Type B pancreatic cell (in vitro differentiated cells): ENCODE measurements at regions not wholly inside any gene's neighbourhood (a gene's known extent, or its start where the extent isn't known, plus 50 kb on each side); places are given as distances from the start of the nearest gene placed in this dataset.
"Not testable (repeated sequence)": the region's sequence is repeated elsewhere in the genome, so short reads cannot be mapped to it uniquely, and the experiment has no call there.

Experiments used
- DNase-seq: peaks from one replicate; pipeline ENCODE4 v3.0.0; 2021; ENCODE audit warnings: mixed read lengths; ENCODE audit not compliant: unreplicated experiment; ENCODE audit errors: extremely low spot score
- H3K27ac Mint-ChIP-seq: 2 replicates; pipeline ENCODE4 v1.8.0; 2021; ENCODE audit warnings: mild to moderate bottlenecking, mixed read lengths
- H3K27me3 Mint-ChIP-seq: 2 replicates; pipeline ENCODE4 v1.8.0; 2021; ENCODE audit warnings: mixed read lengths
- H3K36me3 Mint-ChIP-seq: 2 replicates; pipeline ENCODE4 v1.8.0; 2021; ENCODE audit warnings: mixed read lengths
- H3K4me1 Mint-ChIP-seq: one replicate; pipeline ENCODE4 v1.8.0; 2021; ENCODE audit warnings: mixed read lengths; ENCODE audit not compliant: unreplicated experiment
- H3K4me3 Mint-ChIP-seq: 2 replicates; pipeline ENCODE4 v1.8.0; 2021; ENCODE audit warnings: mild to moderate bottlenecking, mixed read lengths
- H3K9me3 Mint-ChIP-seq: 2 replicates; pipeline ENCODE4 v1.8.0; 2021; ENCODE audit warnings: mixed read lengths
- CTCF ChIP-seq: fragments of 200-600 bp; sonication (generic); conservative IDR thresholded peaks from 2 replicates; pipeline ENCODE4 v1.5.0; 2021; ENCODE audit warnings: antibody characterized with exemption, mild to moderate bottlenecking

- Mint-ChIP-seq H3K4me3 (no peak overlapping the region), H3K27ac (no peak overlapping the region), H3K36me3 (peaks cover 3% of the 10 kb centered on the region), H3K4me1 (no peaks in the 10 kb centered on the region), H3K27me3 (peaks cover 10% of the 10 kb centered on the region), H3K9me3 (no peaks in the 10 kb centered on the region)
- no peak for DNase-seq
- TF ChIP-seq CTCF = no peak
Measured at GRCh38 chr12:18888047-18888446, 150.1 kb downstream of the CAPZA3 start.

- not testable (repeated sequence) for H3K4me1 Mint-ChIP-seq, DNase-seq, H3K4me3 Mint-ChIP-seq, H3K27ac Mint-ChIP-seq, H3K36me3 Mint-ChIP-seq, H3K9me3 Mint-ChIP-seq
- H3K27me3 Mint-ChIP-seq = peaks cover 10% of the 10 kb centered on the region
Measured at GRCh38 chr12:18890621-18891020, 152.7 kb downstream of the CAPZA3 start.

GRCh38 chr12:18895540-18895939 lies 157.6 kb downstream of the CAPZA3 start:
- H3K27me3 Mint-ChIP-seq = no peaks in the 10 kb centered on the region
- TF ChIP-seq CTCF = no peak
- H3K4me3 Mint-ChIP-seq = no peak overlapping the region
- no peak overlapping the region for H3K27ac Mint-ChIP-seq
- H3K36me3 Mint-ChIP-seq = no peaks in the 10 kb centered on the region
- H3K9me3 Mint-ChIP-seq = peaks cover 7% of the 10 kb centered on the region
- DNase-seq = no peak
- no peaks in the 10 kb centered on the region for H3K4me1 Mint-ChIP-seq

GRCh38 chr12:18895946-18896345 lies 158.0 kb downstream of the CAPZA3 start:
- no peak overlapping the region for H3K27ac Mint-ChIP-seq
- H3K4me3 Mint-ChIP-seq = no peak overlapping the region
- no peaks in the 10 kb centered on the region for H3K27me3 Mint-ChIP-seq
- H3K36me3 Mint-ChIP-seq = no peaks in the 10 kb centered on the region
- peaks cover 7% of the 10 kb centered on the region for H3K9me3 Mint-ChIP-seq
- no peak for DNase-seq
- no peak for TF ChIP-seq CTCF
- H3K4me1 Mint-ChIP-seq = no peaks in the 10 kb centered on the region

- Mint-ChIP-seq H3K27ac (no peak overlapping the region), H3K27me3 (no peaks in the 10 kb centered on the region), H3K4me3 (no peak overlapping the region), H3K36me3 (no peaks in the 10 kb centered on the region), H3K9me3 (peaks cover 7% of the 10 kb centered on the region), H3K4me1 (no peaks in the 10 kb centered on the region)
- TF ChIP-seq CTCF = no peak
- no peak for DNase-seq
Measured at GRCh38 chr12:18897823-18898222, 159.9 kb downstream of the CAPZA3 start.

GRCh38 chr12:18898470-18898869 lies 160.6 kb downstream of the CAPZA3 start:
- TF ChIP-seq CTCF = no peak
- Mint-ChIP-seq H3K27me3 (no peaks in the 10 kb centered on the region), H3K4me3 (no peak overlapping the region), H3K36me3 (no peaks in the 10 kb centered on the region), H3K27ac (no peak overlapping the region), H3K9me3 (peaks cover 7% of the 10 kb centered on the region), H3K4me1 (no peaks in the 10 kb centered on the region)
- no peak for DNase-seq
